GM18526 (cell line): ENCODE measurements at regions not wholly inside any gene's neighbourhood (a gene's known extent, or its start where the extent isn't known, plus 50 kb on each side); places are given as distances from the start of the nearest gene placed in this dataset.

Experiments
- POLR2A ChIP-seq: IDR thresholded peaks from 3 replicates; pipeline ENCODE4 v1.6.1; 2011; ENCODE audit not compliant: insufficient read length; ENCODE audit errors: extremely low read depth

GRCh38 chr3:42037318-42037945 lies 53.7 kb upstream of the TRAK1 start:
- no peak for TF ChIP-seq POLR2A

GRCh38 chr3:42036483-42036823 lies 54.7 kb upstream of the TRAK1 start:
- no peak for TF ChIP-seq POLR2A

- no peak for TF ChIP-seq POLR2A
Measured at GRCh38 chr3:42035816-42036482, 55.2 kb upstream of the TRAK1 start.

- TF ChIP-seq POLR2A: no peak
Measured at GRCh38 chr3:42035007-42035406, 56.1 kb upstream of the TRAK1 start.

- TF ChIP-seq POLR2A: no peak
Measured at GRCh38 chr3:42033741-42034140, 57.4 kb upstream of the TRAK1 start.

- TF ChIP-seq POLR2A: no peak
Measured at GRCh38 chr3:42032693-42033349, 58.3 kb upstream of the TRAK1 start.

GRCh38 chr3:42031808-42032480 lies 59.2 kb upstream of the TRAK1 start:
- no peak for TF ChIP-seq POLR2A

GRCh38 chr3:42028474-42028873 lies 62.7 kb upstream of the TRAK1 start:
- no peak for TF ChIP-seq POLR2A

- no peak for TF ChIP-seq POLR2A
Measured at GRCh38 chr3:42027571-42027970, 63.6 kb upstream of the TRAK1 start.

GRCh38 chr3:42025370-42026138 lies 63.7 kb upstream of the ULK4 start:
- TF ChIP-seq POLR2A: no peak

GRCh38 chr3:42024591-42025351 lies 62.9 kb upstream of the ULK4 start:
- no peak for TF ChIP-seq POLR2A

- TF ChIP-seq POLR2A: no peak
Measured at GRCh38 chr3:42023380-42023779, 61.5 kb upstream of the ULK4 start.

GRCh38 chr3:42022355-42022754 lies 60.5 kb upstream of the ULK4 start:
- TF ChIP-seq POLR2A: no peak

- TF ChIP-seq POLR2A: no peak
Measured at GRCh38 chr3:42020684-42021307, 58.9 kb upstream of the ULK4 start.

- no peak for TF ChIP-seq POLR2A
Measured at GRCh38 chr3:42019953-42020260, 58.0 kb upstream of the ULK4 start.
